22Rv1 (cell line): ENCODE measurements at regions not wholly inside any gene's neighbourhood (a gene's known extent, or its start where the extent isn't known, plus 50 kb on each side); places are given as distances from the start of the nearest gene placed in this dataset.

Source experiments
- H3K27ac ChIP-seq: fragments of 450-650 bp; 2 replicates; pipeline ENCODE4 v1.5.1; 2017
- ZFX ChIP-seq: fragments of 450-650 bp; IDR thresholded peaks from 2 replicates; pipeline ENCODE4 v1.6.1; 2017; ENCODE audit warnings: antibody characterized with exemption, borderline replicate concordance
- TF ChIP-seq, protein P1 (sequence below): fragments of 450-650 bp; IDR thresholded peaks from 2 replicates; pipeline ENCODE4 v1.5.1; 2017; ENCODE audit warnings: mild to moderate bottlenecking

DNA sequence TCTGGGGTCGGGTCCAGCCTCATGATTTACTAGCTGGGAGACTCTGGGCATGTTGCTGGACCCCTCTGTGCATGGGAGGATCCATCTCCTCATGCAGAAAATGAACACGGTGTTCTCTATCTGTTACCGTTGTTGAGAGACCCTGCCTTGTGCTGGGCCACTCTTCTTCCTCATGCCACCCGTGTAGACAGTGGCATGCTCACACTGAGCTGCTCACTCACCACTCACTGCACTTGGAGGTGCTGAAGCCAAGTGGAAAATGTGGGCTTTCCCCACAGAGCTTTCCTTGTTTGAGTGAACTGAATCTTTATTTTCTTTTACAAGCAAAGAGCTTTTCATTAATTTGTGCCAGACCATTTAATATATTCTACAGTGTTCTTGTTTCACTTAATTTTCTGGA lies 77.5 kb upstream of the GDF10 start:
- H3K27ac ChIP-seq = no peak overlapping the region
- TF ChIP-seq ZFX = no peak
- TF ChIP-seq, protein P1, sequence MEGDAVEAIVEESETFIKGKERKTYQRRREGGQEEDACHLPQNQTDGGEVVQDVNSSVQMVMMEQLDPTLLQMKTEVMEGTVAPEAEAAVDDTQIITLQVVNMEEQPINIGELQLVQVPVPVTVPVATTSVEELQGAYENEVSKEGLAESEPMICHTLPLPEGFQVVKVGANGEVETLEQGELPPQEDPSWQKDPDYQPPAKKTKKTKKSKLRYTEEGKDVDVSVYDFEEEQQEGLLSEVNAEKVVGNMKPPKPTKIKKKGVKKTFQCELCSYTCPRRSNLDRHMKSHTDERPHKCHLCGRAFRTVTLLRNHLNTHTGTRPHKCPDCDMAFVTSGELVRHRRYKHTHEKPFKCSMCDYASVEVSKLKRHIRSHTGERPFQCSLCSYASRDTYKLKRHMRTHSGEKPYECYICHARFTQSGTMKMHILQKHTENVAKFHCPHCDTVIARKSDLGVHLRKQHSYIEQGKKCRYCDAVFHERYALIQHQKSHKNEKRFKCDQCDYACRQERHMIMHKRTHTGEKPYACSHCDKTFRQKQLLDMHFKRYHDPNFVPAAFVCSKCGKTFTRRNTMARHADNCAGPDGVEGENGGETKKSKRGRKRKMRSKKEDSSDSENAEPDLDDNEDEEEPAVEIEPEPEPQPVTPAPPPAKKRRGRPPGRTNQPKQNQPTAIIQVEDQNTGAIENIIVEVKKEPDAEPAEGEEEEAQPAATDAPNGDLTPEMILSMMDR = no peak

DNA sequence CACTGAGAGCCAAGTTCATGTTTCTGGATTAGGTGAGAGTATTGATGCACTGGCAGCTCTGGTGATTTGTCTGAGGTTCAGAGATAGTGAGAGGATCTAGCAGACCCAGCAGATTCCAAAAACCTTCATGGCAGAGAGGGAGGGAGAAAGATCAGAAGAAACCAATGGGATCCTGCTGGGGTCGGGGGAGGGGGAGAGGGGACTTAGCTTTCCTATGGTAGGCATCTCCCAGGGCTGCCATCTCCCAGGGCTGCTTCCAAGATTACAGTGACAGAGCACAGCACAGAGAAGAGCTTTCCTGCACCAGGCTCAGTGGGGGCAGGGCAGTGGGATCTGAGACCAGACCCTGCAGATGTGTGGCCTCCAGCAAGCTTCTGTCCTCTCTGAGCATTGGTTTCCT lies 76.8 kb upstream of the GDF10 start:
- no peak overlapping the region for H3K27ac ChIP-seq
- TF ChIP-seq ZFX = no peak
- TF ChIP-seq, protein P1 = no peak

DNA sequence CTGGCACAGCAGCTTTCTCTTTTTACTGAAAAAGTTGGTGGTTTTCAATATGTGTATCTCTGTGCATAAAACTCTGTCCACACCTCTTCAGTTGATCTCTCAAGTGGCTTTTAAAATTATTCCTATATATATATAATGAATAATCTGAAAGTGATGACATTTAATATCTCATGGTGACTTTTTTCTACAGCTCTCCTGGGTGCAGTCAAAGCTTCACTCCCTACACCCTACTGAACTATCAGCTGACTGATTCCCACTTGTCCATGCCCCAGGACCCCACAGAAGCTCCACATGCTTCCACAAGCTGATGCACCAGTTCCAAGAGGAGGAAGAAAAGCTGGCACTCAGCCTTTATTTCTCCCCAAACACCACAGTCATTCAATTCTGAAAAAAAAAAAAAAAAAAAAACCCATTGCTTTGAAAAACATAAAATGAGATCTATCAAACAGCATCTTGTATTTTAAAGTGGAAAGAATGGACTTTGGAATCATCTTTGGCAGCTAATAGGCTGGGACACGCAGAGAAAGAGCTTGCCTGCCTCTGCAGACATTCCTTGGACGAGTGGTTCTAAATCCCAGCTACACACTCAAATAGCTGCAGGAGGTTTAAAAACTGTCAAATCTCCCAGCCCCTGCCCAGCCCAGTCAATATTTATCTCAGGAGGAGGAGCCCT lies 75.3 kb upstream of the GDF10 start:
- no peak for TF ChIP-seq ZFX
- TF ChIP-seq, protein P1 = no peak
- H3K27ac ChIP-seq = no peak overlapping the region

DNA sequence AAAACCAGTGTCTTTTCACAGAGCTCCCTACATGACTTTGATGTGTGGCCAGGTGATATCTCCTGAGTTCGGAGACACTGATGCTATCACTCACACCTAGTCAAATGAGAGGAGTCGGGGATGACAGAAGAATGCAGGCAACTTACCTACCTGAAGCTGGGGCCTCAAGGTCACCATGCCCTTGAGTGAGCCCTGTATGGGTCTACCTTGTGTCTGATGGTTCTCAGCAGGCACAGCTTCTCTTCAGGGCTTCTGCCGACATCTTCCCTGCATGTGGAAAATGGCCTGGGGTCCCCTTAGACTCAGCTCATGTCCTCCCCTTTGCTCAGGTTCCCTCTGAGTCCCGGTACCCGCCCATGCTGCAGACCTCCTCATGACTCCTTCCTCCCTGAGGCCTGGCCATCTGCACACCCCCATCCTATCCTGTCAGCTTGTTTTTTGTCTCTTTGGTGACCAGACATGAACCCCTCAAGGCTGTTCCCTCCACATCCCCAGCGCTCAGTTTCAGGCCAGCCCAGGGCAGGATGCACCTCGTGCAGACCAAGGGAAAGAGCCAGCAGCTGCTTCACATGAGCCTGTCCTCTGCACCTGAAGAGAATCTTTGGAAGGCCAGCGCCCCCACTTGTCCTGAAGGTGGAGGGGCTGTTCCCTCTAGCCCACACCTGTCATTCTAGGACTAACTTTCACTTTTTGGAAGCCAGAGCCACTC lies 74.6 kb upstream of the GDF10 start:
- TF ChIP-seq, protein P1 = no peak
- no peak for TF ChIP-seq ZFX
- no peak overlapping the region for H3K27ac ChIP-seq

DNA sequence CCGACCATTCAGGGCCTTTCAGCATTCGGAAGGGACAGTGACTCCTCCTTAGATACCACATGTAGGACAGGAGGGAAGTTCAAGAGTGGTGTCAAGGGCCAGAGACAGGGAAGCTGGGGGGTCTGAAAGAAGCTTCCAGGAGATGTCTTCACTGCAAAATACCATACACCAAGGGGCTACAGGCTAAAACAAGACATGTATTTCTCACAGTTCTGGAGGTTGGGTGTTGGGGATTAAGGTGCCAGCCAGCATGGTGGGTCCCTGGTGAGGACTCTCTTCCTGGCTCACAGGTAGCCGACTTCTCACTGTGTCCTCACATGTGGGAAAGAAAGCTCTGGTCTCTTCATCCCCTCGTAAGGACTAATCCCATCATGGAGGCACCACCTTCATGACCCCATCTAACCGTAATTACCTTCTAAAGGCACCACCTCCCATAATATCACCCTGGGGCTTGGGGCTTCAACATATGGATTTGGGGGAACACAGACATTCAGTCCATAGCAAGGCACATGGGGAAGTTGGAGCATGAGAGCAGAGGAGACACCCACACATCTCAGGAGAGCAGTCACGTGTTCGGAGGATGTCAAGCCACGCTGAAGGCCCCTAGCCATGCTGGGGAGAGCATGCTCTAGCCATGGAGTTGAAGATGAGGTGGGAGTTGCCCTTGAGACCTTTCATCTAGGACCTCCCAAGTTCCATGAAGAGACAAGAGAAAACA lies 73.9 kb upstream of the GDF10 start:
- TF ChIP-seq ZFX = no peak
- TF ChIP-seq, protein P1 = no peak
- H3K27ac ChIP-seq = no peak overlapping the region

DNA sequence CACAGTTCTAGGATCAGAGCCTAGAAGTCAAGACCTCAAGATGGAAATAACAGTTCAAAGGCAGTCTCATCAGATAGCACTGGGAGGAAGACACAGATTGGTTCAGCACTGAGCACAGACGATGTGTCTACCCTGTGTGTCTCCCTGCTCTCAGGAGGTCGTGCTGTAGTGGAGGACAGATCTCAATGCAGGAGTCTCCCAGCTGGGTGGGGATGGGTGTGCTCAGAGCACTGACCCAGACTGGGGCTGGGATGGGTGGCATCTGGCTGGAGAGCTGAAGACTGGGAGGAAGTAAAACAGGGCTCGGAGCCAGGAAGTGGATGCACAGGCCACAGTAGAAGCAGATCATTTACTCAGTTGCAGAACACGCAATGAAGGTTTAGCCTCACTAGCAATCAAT lies 69.5 kb upstream of the GDF10 start:
- TF ChIP-seq, protein P1 = no peak
- no peak for TF ChIP-seq ZFX
- H3K27ac ChIP-seq = no peak overlapping the region

DNA sequence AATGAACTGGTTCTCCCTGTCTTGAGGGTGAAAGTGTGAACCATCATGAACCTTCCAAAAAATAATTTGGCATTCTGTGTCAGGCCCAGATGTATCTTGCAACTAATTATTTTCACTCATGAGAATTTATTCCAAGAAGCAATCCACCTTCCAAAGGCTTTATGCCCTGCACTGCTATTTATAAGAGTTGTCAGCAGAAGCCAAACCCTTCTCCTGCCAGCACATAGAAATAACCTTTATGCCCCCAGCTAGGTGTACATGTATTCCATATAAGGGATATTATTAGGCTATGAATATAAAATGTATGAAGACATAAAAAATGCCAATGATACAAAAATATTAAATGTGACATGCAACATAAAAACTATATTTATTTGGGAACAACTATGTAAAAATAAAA lies 69.0 kb upstream of the GDF10 start:
- TF ChIP-seq, protein P1 = no peak
- TF ChIP-seq ZFX = no peak
- no peak overlapping the region for H3K27ac ChIP-seq
